Duodenal mucosa (tissue), 2 donors: ENCODE measurements at regions not wholly inside any gene's neighbourhood (a gene's known extent, or its start where the extent isn't known, plus 50 kb on each side); places are given as distances from the start of the nearest gene placed in this dataset.
"Not testable (repeated sequence)": the region's sequence is repeated elsewhere in the genome, so short reads cannot be mapped to it uniquely, and the experiment has no call there.

Experiments
- H3K27ac ChIP-seq: one replicate; pipeline ENCODE4 v1.7.0; 2013; ENCODE audit warnings: low read depth, low read length
- H3K27me3 ChIP-seq, 2 donors: one replicate each; pipeline ENCODE4 v1.7.0; 2013; ENCODE audit warnings: low read length in 2 of 2, control low read depth in 1 of 2; ENCODE audit not compliant: insufficient read depth in 2 of 2, control insufficient read depth in 1 of 2
- H3K36me3 ChIP-seq, 2 donors: one replicate each; pipeline ENCODE4 v1.7.0; 2013; ENCODE audit warnings: low read length in 2 of 2, control low read depth in 1 of 2; ENCODE audit not compliant: insufficient read depth in 2 of 2, control insufficient read depth in 1 of 2
- H3K4me1 ChIP-seq, 2 donors: one replicate each; pipeline ENCODE4 v1.7.0; 2013; ENCODE audit warnings: low read length in 2 of 2, control low read depth in 1 of 2; ENCODE audit not compliant: insufficient read depth in 2 of 2, control insufficient read depth in 1 of 2
- H3K4me3 ChIP-seq, 2 donors: one replicate each; pipeline ENCODE4 v1.7.0; 2013; ENCODE audit warnings: low read length in 2 of 2, low read depth in 1 of 2
- H3K9ac ChIP-seq, 2 donors: one replicate each; pipeline ENCODE4 v1.7.0; 2013; ENCODE audit warnings: low read length in 2 of 2, low read depth in 1 of 2
- H3K9me3 ChIP-seq, 2 donors: one replicate each; pipeline ENCODE4 v1.7.0; 2013; ENCODE audit warnings: low read length in 2 of 2, control low read depth in 1 of 2; ENCODE audit not compliant: control insufficient read depth in 1 of 2

DNA sequence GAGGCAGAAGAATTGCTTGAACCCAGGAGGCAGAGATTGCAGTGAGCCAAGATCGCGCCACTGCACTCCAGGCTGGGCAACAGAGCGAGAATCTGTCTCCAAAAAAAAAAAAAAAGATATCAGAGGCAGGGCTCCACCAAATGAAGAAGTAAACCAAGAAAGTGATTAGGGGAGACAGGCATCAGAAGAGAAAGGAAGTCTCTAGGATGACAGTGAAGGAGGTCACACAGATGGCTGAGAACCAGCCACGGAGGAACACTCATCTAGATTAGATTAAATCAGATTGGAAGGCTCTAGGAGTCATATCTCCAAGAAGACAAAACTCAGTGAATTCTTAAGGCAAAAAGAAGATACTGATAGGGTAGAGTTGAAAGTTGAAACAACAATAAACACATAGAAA, 102.2 kb upstream of the CCDC28A start:
- H3K9ac ChIP-seq, result no peak overlapping the region
- H3K27me3 ChIP-seq, result no peaks in the 10 kb centered on the region
- H3K4me3 ChIP-seq, result no peak overlapping the region

DNA sequence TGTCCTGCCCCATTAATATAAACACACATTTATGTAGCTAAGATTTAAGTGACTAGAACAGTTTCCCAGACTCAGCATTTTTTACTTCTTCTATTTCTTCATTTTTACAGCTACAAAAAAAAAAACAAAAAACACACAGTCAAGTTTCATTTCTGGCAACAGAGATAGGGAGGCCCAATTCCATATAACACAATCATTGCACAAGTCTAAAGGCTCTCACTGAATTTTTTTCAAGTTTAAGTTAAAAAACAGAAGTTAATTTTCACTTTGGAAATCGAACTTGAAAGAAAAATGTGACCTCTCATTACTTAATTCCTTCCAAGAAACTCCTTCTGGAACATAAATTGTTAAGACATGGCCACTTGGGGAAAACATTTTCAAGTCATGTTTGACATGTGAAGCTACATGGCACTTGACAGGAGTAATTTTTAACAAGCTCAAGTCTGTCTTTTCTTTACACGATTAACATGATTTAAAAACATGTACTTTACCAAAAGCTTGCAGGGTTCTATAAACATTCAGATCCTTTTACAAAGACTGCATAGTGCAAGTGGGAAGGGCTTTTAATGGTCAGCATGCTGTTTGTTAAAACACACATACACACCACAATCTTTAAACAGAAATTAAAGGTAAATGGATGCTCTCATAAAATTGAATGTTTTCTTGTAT, 100.1 kb upstream of the CCDC28A start:
- Histone ChIP-seq H3K4me3 (no peak overlapping the region), H3K27me3 (no peaks in the 10 kb centered on the region), H3K9ac (no peak overlapping the region), H3K36me3 (no peaks in the 10 kb centered on the region), H3K4me1 (no peaks in the 10 kb centered on the region), H3K9me3 (no peaks in the 10 kb centered on the region), H3K27ac (no peak overlapping the region)

More for the DNA sequence above, 102.2 kb upstream of the CCDC28A start:
- Histone ChIP-seq H3K27ac (no peak overlapping the region), H3K4me1 (no peaks in the 10 kb centered on the region), H3K36me3 (no peaks in the 10 kb centered on the region), H3K9me3 (no peaks in the 10 kb centered on the region)

DNA sequence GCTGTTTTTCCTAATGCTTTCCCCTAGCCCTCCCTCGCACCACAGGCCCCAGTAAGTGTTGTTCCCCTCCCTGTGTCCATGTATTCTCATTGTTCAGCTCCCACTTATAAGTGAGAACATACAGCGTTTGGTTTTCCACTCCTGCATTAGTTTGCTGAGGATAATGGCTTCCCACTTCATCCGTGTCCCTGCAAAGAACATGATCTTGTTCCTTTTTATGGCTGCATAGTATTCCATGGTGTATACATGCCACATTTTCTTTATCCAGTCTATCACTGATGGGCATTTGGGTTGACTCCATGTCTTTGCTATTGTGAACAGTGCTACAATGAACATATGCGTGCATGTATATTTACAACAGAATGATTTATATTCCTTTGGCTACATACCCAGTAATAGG, 99.1 kb upstream of the CCDC28A start:
- not testable (repeated sequence) for H3K27ac ChIP-seq, H3K4me1 ChIP-seq

DNA sequence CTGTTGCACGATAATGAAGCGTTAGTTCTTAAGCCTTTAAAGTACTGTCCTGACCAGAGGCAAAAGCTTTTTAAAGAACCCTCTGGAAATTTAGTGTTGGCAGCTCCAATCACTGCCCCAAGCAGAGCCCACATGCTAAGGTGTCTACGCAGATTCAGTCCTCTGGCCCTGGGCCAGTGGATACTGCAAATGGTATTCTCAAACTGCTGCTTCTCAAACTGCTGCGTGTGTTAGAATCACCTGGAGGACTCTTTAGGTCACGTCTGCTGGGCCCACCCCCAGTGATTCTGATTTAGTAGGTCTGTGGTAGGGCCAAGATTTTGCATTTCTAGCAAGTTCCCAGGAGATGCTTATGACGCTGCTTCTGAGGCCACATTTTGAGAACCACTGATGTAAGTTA, 96.0 kb upstream of the CCDC28A start:
- H3K4me1 ChIP-seq, result no peaks in the 10 kb centered on the region
- no peaks in the 10 kb centered on the region for H3K27me3 ChIP-seq
- no peak overlapping the region for H3K4me3 ChIP-seq
- H3K9ac ChIP-seq, result no peak overlapping the region
- no peaks in the 10 kb centered on the region for H3K36me3 ChIP-seq
- no peak overlapping the region for H3K27ac ChIP-seq
- no peaks in the 10 kb centered on the region for H3K9me3 ChIP-seq

More for the DNA sequence above, 99.1 kb upstream of the CCDC28A start:
- H3K4me3 ChIP-seq, H3K9ac ChIP-seq, H3K36me3 ChIP-seq, H3K9me3 ChIP-seq, H3K27me3 ChIP-seq: not testable (repeated sequence)

DNA sequence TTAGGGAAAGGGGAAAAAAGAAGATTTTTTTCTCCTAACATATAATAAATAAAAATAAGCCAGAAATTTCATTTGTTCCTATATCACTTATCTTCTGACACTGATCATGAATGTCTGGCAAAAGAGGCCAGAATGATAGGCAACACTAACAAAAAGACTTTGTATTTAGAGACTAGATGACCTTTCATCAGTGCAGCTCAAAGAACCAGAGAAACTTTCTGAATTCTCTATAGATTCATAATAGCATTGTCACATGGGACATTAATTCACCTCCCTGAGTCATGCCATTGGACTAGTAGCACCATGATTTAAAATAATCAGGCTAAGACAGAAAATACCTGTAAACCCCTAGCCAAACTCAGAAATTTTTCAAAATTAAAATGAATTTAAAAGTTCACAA, 95.4 kb upstream of the CCDC28A start:
- no peak overlapping the region for H3K9ac ChIP-seq
- no peak overlapping the region for H3K27ac ChIP-seq
- no peaks in the 10 kb centered on the region for H3K4me1 ChIP-seq
- no peaks in the 10 kb centered on the region for H3K27me3 ChIP-seq
- no peaks in the 10 kb centered on the region for H3K36me3 ChIP-seq
- no peaks in the 10 kb centered on the region for H3K9me3 ChIP-seq
- H3K4me3 ChIP-seq, result no peak overlapping the region

DNA sequence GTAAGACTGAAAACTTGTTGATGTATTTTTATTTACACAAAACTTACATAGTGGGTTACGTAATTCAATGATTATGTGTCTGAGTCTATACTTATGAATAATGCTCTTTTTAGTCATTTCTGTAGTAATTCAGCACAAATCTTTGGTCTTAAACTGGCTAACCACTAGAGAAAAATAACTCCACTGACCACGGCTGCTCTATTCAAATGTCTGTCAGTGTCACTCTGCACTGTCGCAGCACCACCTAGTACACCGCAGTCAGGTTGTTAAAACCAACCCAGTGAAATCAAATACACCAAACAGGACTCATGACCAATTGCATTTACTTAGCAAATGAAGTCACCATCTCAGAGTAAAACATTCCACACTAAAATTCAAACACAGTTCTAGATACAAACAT, 93.5 kb upstream of the CCDC28A start:
- no peaks in the 10 kb centered on the region for H3K36me3 ChIP-seq
- no peaks in the 10 kb centered on the region for H3K27me3 ChIP-seq
- H3K9me3 ChIP-seq, result no peaks in the 10 kb centered on the region
- no peak overlapping the region for H3K9ac ChIP-seq
- no peak overlapping the region for H3K4me3 ChIP-seq
- no peak overlapping the region for H3K27ac ChIP-seq
- H3K4me1 ChIP-seq, result no peaks in the 10 kb centered on the region

DNA sequence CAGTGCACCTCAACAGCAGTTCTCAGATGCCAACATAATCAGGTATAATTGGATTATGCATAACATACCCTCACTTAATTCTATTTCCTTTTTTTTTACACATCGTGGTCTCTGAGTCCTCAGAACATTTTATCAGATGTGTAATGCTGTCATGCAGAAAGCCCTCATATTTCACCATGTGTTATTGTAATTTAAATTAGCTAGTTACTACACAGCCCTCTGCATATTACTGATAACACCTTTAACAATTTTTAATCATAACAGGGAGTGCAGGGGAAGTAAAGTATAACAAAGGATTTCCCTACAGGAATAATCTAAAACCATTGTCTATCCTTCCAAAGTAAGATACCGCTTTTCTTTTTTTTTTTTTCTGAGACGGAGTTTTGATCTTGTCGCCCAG, 91.9 kb upstream of the CCDC28A start:
- Histone ChIP-seq H3K27me3 (no peaks in the 10 kb centered on the region), H3K4me1 (no peaks in the 10 kb centered on the region), H3K36me3 (no peaks in the 10 kb centered on the region), H3K9me3 (no peaks in the 10 kb centered on the region), H3K27ac (no peak overlapping the region), H3K4me3 (no peak overlapping the region), H3K9ac (no peak overlapping the region)

DNA sequence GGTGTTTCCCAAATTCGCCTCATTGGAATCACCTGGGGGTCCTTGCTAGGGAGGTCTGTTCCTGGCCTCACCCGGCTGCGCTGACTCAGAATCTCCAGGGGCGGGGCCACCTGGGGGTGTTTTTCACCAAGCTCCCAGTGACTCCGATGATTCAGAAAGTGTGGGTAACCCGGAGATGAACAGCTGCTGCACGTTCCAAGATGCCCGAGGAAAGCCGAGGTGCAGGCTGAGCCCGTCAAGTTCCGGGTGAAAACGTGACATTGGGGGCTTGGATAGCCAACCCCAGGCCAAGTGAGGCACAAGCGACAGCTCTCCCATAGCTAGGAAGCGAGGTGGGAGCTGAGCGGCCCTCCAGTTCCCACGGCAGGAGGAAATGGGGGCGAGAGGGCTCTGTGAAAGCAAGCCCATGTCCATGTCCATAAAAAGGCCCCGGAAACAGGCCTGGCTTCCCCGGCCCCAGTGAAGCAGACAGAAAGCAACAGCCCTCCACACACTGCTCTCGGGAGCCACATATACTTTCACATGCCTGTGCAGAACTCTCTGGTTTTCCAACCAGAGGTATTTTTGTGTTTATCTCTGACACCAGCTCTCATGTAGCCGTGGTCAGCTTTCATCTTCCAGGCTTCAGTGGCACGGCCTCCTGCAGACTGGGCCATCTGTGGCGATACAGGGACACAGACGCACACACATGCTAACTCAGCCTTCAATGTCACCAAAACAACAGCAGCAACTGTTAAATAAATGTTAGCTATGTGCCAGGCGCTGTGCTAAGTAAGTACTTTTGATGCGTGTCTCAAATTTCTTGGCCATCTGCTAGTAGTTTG, 90.7 kb upstream of the CCDC28A start:
- Histone ChIP-seq H3K4me1 (no peaks in the 10 kb centered on the region), H3K4me3 (no peak overlapping the region), H3K9ac (no peak overlapping the region), H3K27ac (no peak overlapping the region), H3K36me3 (no peaks in the 10 kb centered on the region), H3K27me3 (no peaks in the 10 kb centered on the region), H3K9me3 (no peaks in the 10 kb centered on the region)

DNA sequence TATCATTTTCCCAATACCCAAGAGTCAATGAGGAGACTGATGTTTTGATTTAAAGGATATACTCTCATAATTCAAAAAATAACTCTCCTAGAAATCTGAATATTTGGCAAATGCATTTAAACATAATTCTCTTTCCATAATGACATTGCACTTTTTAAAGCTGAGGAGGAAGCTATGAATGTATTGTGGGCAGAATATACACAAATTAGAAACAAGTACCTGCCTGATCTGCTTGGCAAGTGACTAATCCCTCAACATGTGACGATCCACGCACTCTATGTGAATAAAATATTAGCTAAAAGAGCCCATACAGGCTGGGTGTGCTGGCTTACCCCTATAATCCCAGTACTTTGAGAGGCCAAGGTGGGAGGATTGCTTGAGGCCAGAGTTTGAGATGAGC, 88.3 kb upstream of the CCDC28A start:
- Histone ChIP-seq H3K27me3 (no peaks in the 10 kb centered on the region), H3K9ac (no peak overlapping the region), H3K4me3 (no peak overlapping the region), H3K9me3 (no peaks in the 10 kb centered on the region), H3K27ac (no peak overlapping the region), H3K36me3 (no peaks in the 10 kb centered on the region), H3K4me1 (no peaks in the 10 kb centered on the region)

DNA sequence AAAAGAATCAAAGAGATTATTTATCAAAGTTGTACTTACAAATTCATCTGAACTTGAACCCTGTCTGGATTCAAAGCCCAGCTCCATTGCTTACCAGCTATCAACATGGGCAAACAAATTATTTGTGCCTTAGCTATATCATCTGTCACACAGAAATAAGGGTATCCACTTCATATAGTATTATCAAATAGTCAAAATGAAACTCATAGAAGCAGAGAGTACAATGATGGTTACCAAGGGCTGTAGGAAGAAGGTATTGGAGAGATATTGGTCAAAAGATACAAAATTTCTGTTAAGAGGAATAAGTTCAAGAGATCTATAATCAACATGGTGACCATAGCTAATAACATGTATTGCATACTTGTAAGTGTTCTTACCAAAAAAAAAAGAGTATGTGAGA, 87.8 kb upstream of the CCDC28A start:
- H3K9me3 ChIP-seq, result no peaks in the 10 kb centered on the region
- no peak overlapping the region for H3K9ac ChIP-seq
- no peaks in the 10 kb centered on the region for H3K36me3 ChIP-seq
- no peaks in the 10 kb centered on the region for H3K27me3 ChIP-seq
- no peak overlapping the region for H3K27ac ChIP-seq
- H3K4me3 ChIP-seq, result no peak overlapping the region
- H3K4me1 ChIP-seq, result no peaks in the 10 kb centered on the region
